HG03442 (cell line): ENCODE measurements at regions not wholly inside any gene's neighbourhood (a gene's known extent, or its start where the extent isn't known, plus 50 kb on each side); places are given as distances from the start of the nearest gene placed in this dataset.

ENCODE experiments used
- ATAC-seq: cut with Tn5 transposase; IDR thresholded peaks from one replicate; pipeline ENCODE4 v1.9.1; 2021; ENCODE audit warnings: mild to moderate bottlenecking, moderate library complexity; ENCODE audit not compliant: unreplicated experiment

DNA sequence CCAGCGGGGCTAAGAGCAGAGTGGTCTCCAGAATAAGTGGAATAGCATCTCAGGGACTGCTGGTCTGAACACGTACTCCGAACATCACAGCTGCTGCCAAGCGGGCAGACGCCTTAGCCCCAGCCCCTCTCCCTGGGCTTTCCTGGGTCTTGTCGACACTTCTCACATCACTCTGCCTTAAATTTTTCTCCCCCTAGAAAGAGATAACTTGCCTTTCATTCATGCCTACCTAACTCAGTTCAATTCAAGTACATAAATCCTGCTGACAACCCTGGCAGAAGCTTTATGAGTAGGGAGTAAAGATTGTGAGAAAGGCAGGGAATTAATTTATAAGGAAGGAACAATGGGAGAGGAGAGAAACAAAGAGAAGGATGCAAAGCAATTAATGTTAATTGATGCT, 202.9 kb upstream of the TNP1 start:
- ATAC-seq = no peak

DNA sequence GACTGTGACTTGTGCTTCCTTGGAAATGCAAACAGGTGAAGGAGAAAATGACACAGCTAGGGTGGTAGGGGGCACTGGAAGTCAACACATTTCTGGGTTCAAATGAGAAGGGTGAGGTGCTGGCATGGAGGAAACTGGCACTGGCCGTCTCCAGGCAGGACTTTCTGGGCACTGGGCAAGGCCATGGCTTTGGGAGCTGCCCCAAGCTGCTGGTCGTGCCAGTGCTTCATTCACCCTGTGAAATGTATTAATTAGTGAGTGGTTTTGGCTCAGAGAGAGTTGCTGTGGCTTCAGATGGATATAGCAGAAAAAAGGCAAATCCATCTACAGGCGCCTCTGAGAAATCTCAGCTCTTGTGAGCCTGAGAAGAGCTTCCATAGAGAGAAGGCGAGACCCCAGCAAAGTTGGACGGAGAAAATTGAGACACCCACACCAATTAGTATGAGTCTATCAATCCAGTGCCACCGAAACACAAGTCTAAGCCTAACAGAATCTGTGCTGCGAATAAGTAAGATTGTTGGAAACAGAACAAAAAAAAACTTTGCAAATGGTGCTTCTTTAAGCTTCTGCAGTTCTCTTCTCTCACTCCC, 202.1 kb upstream of the TNP1 start:
- ATAC-seq = no peak

DNA sequence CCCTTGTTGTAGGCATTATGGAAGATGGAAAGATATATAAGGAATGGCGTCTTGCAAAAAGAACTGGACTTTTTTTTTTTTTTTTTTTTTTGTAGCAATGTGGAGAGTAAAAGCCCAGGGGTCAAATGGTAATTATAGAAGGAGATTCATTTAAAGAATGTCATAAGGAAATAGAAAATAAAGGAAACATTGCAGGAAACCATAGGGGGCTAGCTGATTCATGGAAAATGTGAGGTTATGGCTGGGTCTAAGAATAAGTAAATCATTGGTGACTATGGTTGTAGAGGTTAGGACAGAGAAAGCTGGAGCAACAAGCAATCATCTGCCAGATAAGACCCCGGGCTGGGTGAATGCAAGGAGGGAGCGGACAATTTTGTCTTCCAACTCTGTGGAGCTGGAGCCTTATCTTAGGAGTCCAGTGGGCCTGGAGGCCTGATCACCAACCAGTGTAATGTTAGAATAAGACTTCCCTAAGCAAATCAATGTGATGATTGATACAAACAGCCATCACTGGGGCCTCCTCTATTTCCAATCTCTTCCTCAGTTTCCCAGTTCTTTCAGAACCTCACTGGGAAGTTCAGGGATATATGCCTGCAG, 201.2 kb upstream of the TNP1 start:
- no peak for ATAC-seq

- no peak for ATAC-seq
Observed at GRCh38 chr2:217060516-217060915, 200.7 kb upstream of the TNP1 start.

GRCh38 chr2:217058791-217059755, 199.2 kb upstream of the TNP1 start:
- ATAC-seq = no peak

- no peak for ATAC-seq
Observed at GRCh38 chr2:217057773-217058172, 197.9 kb upstream of the TNP1 start.

DNA sequence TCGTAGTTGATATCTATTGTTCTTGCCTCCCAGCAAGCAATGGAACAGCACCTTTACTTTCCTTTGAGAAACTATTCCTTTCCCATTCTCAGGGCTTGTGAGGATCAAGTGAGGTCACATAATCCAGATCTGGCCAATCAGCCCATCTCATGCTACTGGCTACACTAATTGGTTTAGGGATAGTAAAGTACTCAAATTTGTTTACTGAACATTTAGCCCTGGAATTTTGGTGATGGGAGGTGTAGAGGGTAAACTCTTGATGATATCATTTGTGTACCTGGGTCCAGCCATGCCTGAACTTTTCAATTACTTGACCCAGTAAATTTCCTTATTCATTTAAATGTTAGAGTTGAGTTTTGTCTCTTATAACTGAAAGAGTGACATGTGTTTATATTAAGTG, 195.8 kb upstream of the TNP1 start:
- no peak for ATAC-seq

DNA sequence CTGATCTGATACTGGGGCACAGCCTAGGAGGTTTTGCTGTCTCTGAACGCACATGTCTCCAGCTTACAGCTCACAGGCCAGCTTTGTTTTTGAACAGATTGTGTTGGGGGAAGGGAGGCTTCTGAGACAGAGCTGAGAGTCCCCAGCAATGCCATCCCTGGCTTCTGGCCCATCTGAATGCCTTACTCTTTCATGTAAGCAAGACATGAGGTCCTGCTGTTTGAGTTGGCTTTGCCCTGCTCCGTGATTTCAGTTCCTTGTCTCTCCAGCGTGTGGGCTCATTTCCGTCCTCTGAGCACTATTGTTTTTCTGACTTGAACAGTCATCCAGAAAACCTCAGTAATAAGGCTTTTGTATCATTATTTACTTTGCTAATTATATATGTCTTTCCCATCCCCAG, 194.9 kb upstream of the TNP1 start:
- ATAC-seq = no peak

DNA sequence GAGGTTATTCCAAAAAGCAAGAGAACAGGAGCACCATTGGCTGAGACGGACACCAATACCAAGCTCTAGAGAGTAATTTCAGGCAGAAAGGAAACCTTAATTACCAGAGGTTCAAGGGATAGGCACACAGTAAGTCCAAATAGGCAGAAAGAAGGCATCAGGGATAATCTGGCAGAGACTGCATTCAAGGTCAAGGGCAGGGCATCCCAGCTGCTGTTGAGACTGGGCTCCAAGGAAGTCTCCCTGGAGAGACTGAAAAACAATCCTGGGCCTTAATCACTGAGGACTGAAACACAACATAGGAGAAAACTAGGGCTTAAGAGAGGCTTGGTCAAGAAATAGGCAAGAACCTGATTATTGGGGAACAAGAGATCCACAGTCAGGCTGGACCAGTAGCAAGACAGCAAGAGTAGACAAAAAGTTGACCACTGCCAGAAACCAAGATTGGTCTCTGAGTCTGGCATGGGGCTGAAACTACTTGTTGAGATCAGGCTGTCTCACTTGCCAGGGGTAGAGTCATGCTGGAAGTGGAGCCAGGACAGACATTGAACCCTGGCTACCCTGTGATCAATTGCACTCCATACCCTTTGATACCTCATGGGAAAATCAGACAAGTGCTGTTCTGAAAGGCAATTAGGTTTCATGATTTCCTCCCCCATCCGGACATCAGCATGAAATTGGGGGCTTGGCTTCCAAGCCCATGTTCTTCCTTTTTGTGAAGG, 193.2 kb upstream of the TNP1 start:
- ATAC-seq = no peak

- no peak for ATAC-seq
Observed at GRCh38 chr2:217051416-217051815, 191.6 kb upstream of the TNP1 start.

GRCh38 chr2:217049956-217050355, 190.1 kb upstream of the TNP1 start:
- no peak for ATAC-seq

GRCh38 chr2:217049422-217049821, 189.6 kb upstream of the TNP1 start:
- no peak for ATAC-seq

- ATAC-seq = no peak
Observed at GRCh38 chr2:217048730-217049129, 188.9 kb upstream of the TNP1 start.

DNA sequence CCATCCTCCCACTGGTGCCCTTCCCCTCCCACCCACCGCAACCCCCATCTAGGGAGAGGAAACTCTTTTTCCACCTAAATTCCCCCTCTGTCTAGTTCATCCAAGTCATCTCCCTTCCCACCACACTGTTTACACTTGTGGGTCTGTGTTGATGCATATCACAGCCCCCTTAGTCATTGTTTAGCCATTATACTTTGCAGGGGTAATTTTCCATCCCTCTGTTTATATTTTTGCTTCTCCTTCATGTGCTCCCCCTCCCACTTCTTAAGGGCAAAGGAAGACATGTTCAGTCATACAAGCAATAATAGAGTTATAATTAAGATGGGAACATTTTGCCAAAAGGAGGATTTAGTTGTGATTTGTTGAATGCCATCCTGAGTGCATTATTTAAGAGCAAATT, 187.8 kb upstream of the TNP1 start:
- ATAC-seq = no peak

DNA sequence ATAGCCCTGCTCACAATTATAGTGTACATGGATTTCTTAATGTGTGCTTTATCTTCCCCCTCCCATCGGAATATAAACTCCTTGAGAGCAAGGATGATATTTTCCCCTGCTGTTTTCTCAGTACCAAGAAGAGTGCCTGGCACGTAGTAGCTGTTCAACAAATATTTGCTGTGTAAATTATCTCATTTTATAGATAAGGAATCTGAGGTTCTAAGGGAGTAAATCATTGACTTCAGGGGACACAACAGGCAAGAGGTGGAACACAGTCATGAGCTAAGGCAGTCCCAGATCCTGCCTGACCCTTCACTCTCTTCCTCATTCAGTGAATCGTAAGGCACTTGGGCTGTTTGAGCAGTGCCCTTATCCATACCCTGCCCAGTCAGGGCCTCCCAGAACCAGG, 187.3 kb upstream of the TNP1 start:
- ATAC-seq = no peak

GRCh38 chr2:217045700-217046475, 186.0 kb upstream of the TNP1 start:
- ATAC-seq = no peak

DNA sequence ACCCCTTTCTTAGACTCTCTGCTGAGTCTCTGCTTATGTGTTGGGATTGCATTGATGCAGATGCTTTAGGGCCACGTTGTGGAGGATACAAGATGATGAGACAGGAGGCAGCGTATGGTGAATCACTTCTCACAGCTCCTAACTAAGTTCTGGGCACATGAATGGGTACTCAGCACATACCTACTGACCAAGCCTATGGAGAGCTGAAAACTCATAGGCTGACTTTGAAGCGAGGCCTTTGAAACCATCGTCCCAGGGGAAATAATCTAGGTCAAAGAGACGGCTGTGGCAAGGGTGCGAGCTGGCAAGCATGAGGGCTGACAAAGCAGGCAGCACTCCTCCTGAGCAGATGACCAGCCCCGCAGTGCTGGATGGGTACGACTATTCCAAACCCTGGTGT, 180.2 kb upstream of the TNP1 start:
- ATAC-seq = no peak

- no peak for ATAC-seq
Observed at GRCh38 chr2:217038001-217038400, 178.1 kb upstream of the TNP1 start.

GRCh38 chr2:217037353-217037752, 177.5 kb upstream of the TNP1 start:
- no peak for ATAC-seq

DNA sequence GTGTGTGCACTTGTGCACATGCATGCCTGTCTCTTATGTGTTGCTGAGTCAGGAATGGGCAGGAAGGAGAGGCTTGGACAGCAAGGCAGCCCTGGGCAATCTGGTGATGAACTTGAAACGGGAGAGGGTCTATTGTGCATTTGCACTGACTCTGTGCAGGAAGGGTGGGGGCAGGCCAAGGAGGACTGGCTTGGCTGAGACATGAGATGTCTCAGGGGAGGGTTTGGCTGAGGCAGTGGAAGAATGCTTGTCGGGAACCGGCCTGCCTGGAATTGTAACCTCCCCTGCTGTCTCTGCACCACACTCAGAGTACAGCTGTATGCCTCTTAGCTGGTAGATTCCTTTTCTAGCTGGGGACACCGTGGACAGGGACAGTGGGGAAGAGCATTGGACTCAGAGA, 176.1 kb upstream of the TNP1 start:
- no peak for ATAC-seq

- no peak for ATAC-seq
Observed at GRCh38 chr2:217033186-217033585, 173.3 kb upstream of the TNP1 start.
